Caco-2 (cell line): ENCODE measurements at regions not wholly inside any gene's neighbourhood (a gene's known extent, or its start where the extent isn't known, plus 50 kb on each side); places are given as distances from the start of the nearest gene placed in this dataset.
"Not testable (repeated sequence)": the region's sequence is repeated elsewhere in the genome, so short reads cannot be mapped to it uniquely, and the experiment has no call there.

ENCODE experiments used
- BruUV-seq: library from RNA; stranded (reverse); fragments of 400-500 nt; replicated peaks from 2 replicates; lab custom pipeline; 2021; lab: Mats Ljungman, UMichigan
- CTCF ChIA-PET: fragments of 300-600 bp; sonication (Branson Sonifier 250); formaldehyde crosslinking; loops from one replicate; lab custom pipeline; 2022; ENCODE audit warnings: antibody characterized with exemption; lab: Charles Lee
- POLR2A ChIA-PET: fragments of 300-600 bp; sonication (Branson Sonifier 250); formaldehyde crosslinking; loops from one replicate; lab custom pipeline; 2022; ENCODE audit warnings: antibody characterized with exemption; lab: Charles Lee
- DNase-seq, 2 experiments: peaks; one replicate each; pipeline versions ENCODE4 v3.0.0 to v3.0.0-alpha.2; 2020 to 2022
- H3K27me3 ChIP-seq: replicated peaks from 2 replicates; pipeline ENCODE4 v1.6.0; 2011; ENCODE audit warnings: low read length; ENCODE audit not compliant: control insufficient read depth, insufficient read depth
- H3K36me3 ChIP-seq: 2 replicates; pipeline ENCODE4 v1.5.1; 2011; ENCODE audit warnings: low read length; ENCODE audit not compliant: control insufficient read depth, insufficient read depth
- H3K4me1 ChIP-seq: fragments of 250-450 bp; sonication (Bioruptor Pico); 2 replicates; pipeline ENCODE4 v1.5.1; 2020; ENCODE audit warnings: mild to moderate bottlenecking
- H3K4me3 ChIP-seq: 2 replicates; pipeline ENCODE4 v1.5.1; 2011; ENCODE audit warnings: low read depth, mild to moderate bottlenecking, control low read depth, low read length
- H3K9me3 ChIP-seq: fragments of 250-450 bp; sonication (Bioruptor Pico); 2 replicates; pipeline ENCODE4 v1.5.1; 2020; ENCODE audit warnings: mild to moderate bottlenecking, moderate library complexity
- H3K27ac Mint-ChIP-seq: one replicate; pipeline ENCODE4 v1.8.0; 2022; ENCODE audit warnings: mixed read lengths; ENCODE audit not compliant: unreplicated experiment
- H3K27me3 Mint-ChIP-seq: one replicate; pipeline ENCODE4 v1.8.0; 2022; ENCODE audit warnings: mixed read lengths; ENCODE audit not compliant: insufficient read depth, unreplicated experiment
- H3K36me3 Mint-ChIP-seq: one replicate; pipeline ENCODE4 v1.8.0; 2022; ENCODE audit warnings: mild to moderate bottlenecking, mixed read lengths; ENCODE audit not compliant: insufficient read depth, unreplicated experiment
- H3K4me1 Mint-ChIP-seq: one replicate; pipeline ENCODE4 v1.8.0; 2022; ENCODE audit warnings: low read depth, mixed read lengths; ENCODE audit not compliant: unreplicated experiment
- H3K4me3 Mint-ChIP-seq: one replicate; pipeline ENCODE4 v1.8.0; 2022; ENCODE audit warnings: mild to moderate bottlenecking, moderate library complexity, mixed read lengths; ENCODE audit not compliant: unreplicated experiment
- H3K9me3 Mint-ChIP-seq: one replicate; pipeline ENCODE4 v1.8.0; 2022; ENCODE audit warnings: mixed read lengths; ENCODE audit not compliant: unreplicated experiment
- intact Hi-C: fragments of 100-400 bp; cut with micrococcal nuclease; formaldehyde crosslinking; loops from one replicate; pipeline ENCODE4 v1.10.0; 2022; ENCODE audit not compliant: unreplicated experiment
- TF ChIP-seq, protein P1 (sequence below), 2 experiments: fragments of 200-600 bp in 1 of 2; IDR thresholded peaks; 1 replicate in 1 of 2; 2 replicates in 1 of 2; pipeline versions ENCODE4 v1.5.1 to v1.8.0; 2011 to 2022; ENCODE audit warnings: antibody characterized with exemption in 1 of 2, control low read depth in 1 of 2, inconsistent platforms in 1 of 2, low read depth in 1 of 2, low read length in 1 of 2, mild to moderate bottlenecking in 1 of 2, moderate library complexity in 1 of 2; ENCODE audit not compliant: insufficient read depth in 1 of 2, severe bottlenecking in 1 of 2, unreplicated experiment in 1 of 2

GRCh38 chr2:55776966-55777365, 83.3 kb upstream of the PNPT1 start:
- Mint-ChIP-seq H3K27ac (no peak overlapping the region), H3K9me3 (peaks cover 8% of the 10 kb centered on the region), H3K36me3 (peaks cover 7% of the 10 kb centered on the region), H3K4me3 (no peak overlapping the region), H3K27me3 (no peaks in the 10 kb centered on the region), H3K4me1 (peaks cover 18% of the 10 kb centered on the region)
- CTCF ChIA-PET: no interaction called here
- POLR2A ChIA-PET: no interaction called here
- no TSS peak for BruUV-seq
- intact Hi-C loops: no loop called here
- Histone ChIP-seq H3K4me3 (no peak overlapping the region), H3K27me3 (no peaks in the 10 kb centered on the region), H3K4me1 (peaks cover 31% of the 10 kb centered on the region), H3K9me3 (no peaks in the 10 kb centered on the region), H3K36me3 (no peaks in the 10 kb centered on the region)
- DNase-seq: no peak
- TF ChIP-seq, protein P1, sequence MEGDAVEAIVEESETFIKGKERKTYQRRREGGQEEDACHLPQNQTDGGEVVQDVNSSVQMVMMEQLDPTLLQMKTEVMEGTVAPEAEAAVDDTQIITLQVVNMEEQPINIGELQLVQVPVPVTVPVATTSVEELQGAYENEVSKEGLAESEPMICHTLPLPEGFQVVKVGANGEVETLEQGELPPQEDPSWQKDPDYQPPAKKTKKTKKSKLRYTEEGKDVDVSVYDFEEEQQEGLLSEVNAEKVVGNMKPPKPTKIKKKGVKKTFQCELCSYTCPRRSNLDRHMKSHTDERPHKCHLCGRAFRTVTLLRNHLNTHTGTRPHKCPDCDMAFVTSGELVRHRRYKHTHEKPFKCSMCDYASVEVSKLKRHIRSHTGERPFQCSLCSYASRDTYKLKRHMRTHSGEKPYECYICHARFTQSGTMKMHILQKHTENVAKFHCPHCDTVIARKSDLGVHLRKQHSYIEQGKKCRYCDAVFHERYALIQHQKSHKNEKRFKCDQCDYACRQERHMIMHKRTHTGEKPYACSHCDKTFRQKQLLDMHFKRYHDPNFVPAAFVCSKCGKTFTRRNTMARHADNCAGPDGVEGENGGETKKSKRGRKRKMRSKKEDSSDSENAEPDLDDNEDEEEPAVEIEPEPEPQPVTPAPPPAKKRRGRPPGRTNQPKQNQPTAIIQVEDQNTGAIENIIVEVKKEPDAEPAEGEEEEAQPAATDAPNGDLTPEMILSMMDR (IDR thresholded peaks at IDR 0.05; ENCODE audit: insufficient read depth in 1 of 2, low read depth in 1 of 2, low read length in 1 of 2, severe bottlenecking in 1 of 2, unreplicated experiment in 1 of 2): no peak

GRCh38 chr2:55776479-55776878, 82.8 kb upstream of the PNPT1 start:
- ChIA-PET POLR2A (no interaction called here), CTCF (no interaction called here)
- Histone ChIP-seq H3K27me3 (no peaks in the 10 kb centered on the region), H3K4me3 (no peak overlapping the region), H3K4me1 (peaks cover 31% of the 10 kb centered on the region), H3K9me3 (no peaks in the 10 kb centered on the region), H3K36me3 (no peaks in the 10 kb centered on the region)
- peaks cover 7% of the 10 kb centered on the region for H3K36me3 Mint-ChIP-seq
- no peak for DNase-seq
- H3K27me3 Mint-ChIP-seq: no peaks in the 10 kb centered on the region
- no peak overlapping the region for H3K27ac Mint-ChIP-seq
- intact Hi-C loops: no loop called here
- TF ChIP-seq, protein P1 (IDR thresholded peaks at IDR 0.05; ENCODE audit: insufficient read depth in 1 of 2, low read depth in 1 of 2, low read length in 1 of 2, severe bottlenecking in 1 of 2, unreplicated experiment in 1 of 2): no peak
- H3K9me3 Mint-ChIP-seq: peaks cover 8% of the 10 kb centered on the region
- H3K4me1 Mint-ChIP-seq: peaks cover 23% of the 10 kb centered on the region
- BruUV-seq: no TSS peak
- H3K4me3 Mint-ChIP-seq: no peak overlapping the region

DNA sequence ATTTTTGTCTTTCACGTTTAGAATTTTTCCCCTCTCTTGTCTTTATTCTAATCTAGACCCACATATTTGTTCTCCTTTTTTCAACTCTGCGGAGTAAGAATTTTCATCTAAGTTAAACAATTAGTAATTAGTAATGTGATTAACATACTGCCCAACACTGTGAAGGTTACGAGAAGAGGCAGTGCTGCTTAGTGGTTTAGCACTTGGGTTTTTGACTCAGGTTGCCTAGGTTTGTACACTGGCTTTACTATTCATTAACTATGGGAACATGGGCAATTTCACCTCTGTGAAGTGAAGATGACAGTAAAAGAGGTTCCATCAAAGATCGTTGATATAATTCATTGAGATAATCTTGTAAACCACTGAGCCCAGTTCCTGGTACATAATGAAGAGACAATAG, 82.2 kb upstream of the PNPT1 start:
- TF ChIP-seq, protein P1 (IDR thresholded peaks at IDR 0.05; ENCODE audit: insufficient read depth in 1 of 2, low read depth in 1 of 2, low read length in 1 of 2, severe bottlenecking in 1 of 2, unreplicated experiment in 1 of 2): no peak
- Histone ChIP-seq H3K27me3 (no peaks in the 10 kb centered on the region), H3K36me3 (no peaks in the 10 kb centered on the region), H3K9me3 (no peaks in the 10 kb centered on the region), H3K4me3 (no peak overlapping the region), H3K4me1 (peaks cover 30% of the 10 kb centered on the region)
- DNase-seq: no peak
- no TSS peak for BruUV-seq
- CTCF ChIA-PET: no interaction called here
- Mint-ChIP-seq H3K27me3 (no peaks in the 10 kb centered on the region), H3K4me3 (no peak overlapping the region), H3K27ac (no peak overlapping the region), H3K9me3 (peaks cover 8% of the 10 kb centered on the region), H3K36me3 (peaks cover 7% of the 10 kb centered on the region), H3K4me1 (peaks cover 24% of the 10 kb centered on the region)
- POLR2A ChIA-PET: no interaction called here
- intact Hi-C loops: no loop called here

GRCh38 chr2:55773651-55774050, 80.0 kb upstream of the PNPT1 start:
- BruUV-seq, H3K4me3 Mint-ChIP-seq, H3K9me3 ChIP-seq, H3K27me3 ChIP-seq, intact Hi-C loops, H3K27me3 Mint-ChIP-seq, H3K4me1 ChIP-seq, H3K9me3 Mint-ChIP-seq, POLR2A ChIA-PET, H3K36me3 Mint-ChIP-seq, CTCF ChIA-PET, H3K36me3 ChIP-seq, H3K4me3 ChIP-seq, H3K27ac Mint-ChIP-seq, DNase-seq: not testable (repeated sequence)
- peaks cover 13% of the 10 kb centered on the region for H3K4me1 Mint-ChIP-seq
